Thyroid gland (tissue), 4 donors: ENCODE measurements at regions not wholly inside any gene's neighbourhood (a gene's known extent, or its start where the extent isn't known, plus 50 kb on each side); places are given as distances from the start of the nearest gene placed in this dataset.
"Not testable (repeated sequence)": the region's sequence is repeated elsewhere in the genome, so short reads cannot be mapped to it uniquely, and the experiment has no call there.

Experiments used
- DNase-seq, 2 donors: peaks; one replicate each; pipeline ENCODE4 v3.0.0-alpha.2; 2019
- H3K27ac ChIP-seq, 3 donors: fragments of 200-600 bp; sonication (generic); 1 replicate in 2 of 3; 2 replicates in 1 of 3; pipeline ENCODE4 v1.5.1; 2016 to 2019; ENCODE audit warnings: mild to moderate bottlenecking in 1 of 3, moderate library complexity in 1 of 3
- H3K27me3 ChIP-seq: fragments of 200-600 bp; sonication (generic); one replicate; pipeline ENCODE4 v1.5.1; 2019
- H3K36me3 ChIP-seq, 2 donors: fragments of 200-600 bp; sonication (generic); one replicate each; pipeline ENCODE4 v1.5.1; 2016 to 2019
- H3K4me1 ChIP-seq, 2 donors: fragments of 200-600 bp; sonication (generic); one replicate each; pipeline ENCODE4 v1.5.1; 2017 to 2019
- H3K4me3 ChIP-seq, 3 donors: fragments of 200-600 bp; sonication (generic); replicated peaks in 1 of 3; 1 replicate in 2 of 3; 2 replicates in 1 of 3; pipeline ENCODE4 v1.5.1; 2016; ENCODE audit warnings: mild to moderate bottlenecking in 1 of 3
- H3K9me3 ChIP-seq: fragments of 200-600 bp; sonication (generic); one replicate; pipeline ENCODE4 v1.5.1; 2017
- CTCF ChIP-seq, 6 experiments: fragments of 200-600 bp in 3 of 6; fragments of 450-650 bp in 3 of 6; sonication (generic) in 3 of 6; IDR thresholded peaks; one replicate each; pipeline ENCODE4 v1.5.1; 2016 to 2019; ENCODE audit warnings: antibody characterized with exemption in 6 of 6, mild to moderate bottlenecking in 2 of 6, inconsistent platforms in 1 of 6, moderate library complexity in 1 of 6
- POLR2A ChIP-seq, 2 donors: fragments of 450-650 bp; IDR thresholded peaks; one replicate each; pipeline ENCODE4 v1.6.1; 2017; ENCODE audit warnings: antibody characterized with exemption in 2 of 2, mild to moderate bottlenecking in 2 of 2, moderate library complexity in 1 of 2
- WGBS, 2 donors: methylation state at CpG; one replicate each; pipeline ENCODE4 v1.1.5; 2017; 5-methylcytosine and 5-hydroxymethylcytosine counted together
- intact Hi-C: fragments of 100-400 bp; cut with DNase I; formaldehyde crosslinking; loops from one replicate; pipeline ENCODE4 v1.15.1; 2023

- intact Hi-C loops = no loop called here
- 88 to 100% methylated on average over 1 of the region's 1 CpG for whole genome bisulfite sequencing, 2 donors
- Histone ChIP-seq H3K9me3 (no peaks in the 10 kb centered on the region), H3K27me3 (no peaks in the 10 kb centered on the region), H3K27ac (no peak overlapping the region), H3K4me3 (no peak overlapping the region), H3K36me3 (no peaks in the 10 kb centered on the region), H3K4me1 (no peaks in the 10 kb centered on the region)
- no peak for TF ChIP-seq CTCF (IDR thresholded peaks at IDR 0.05)
- DNase-seq = no peak
These were observed 50.7 kb upstream of the USP7 start for GRCh38 chr16:9014389-9014788.

- no peaks in the 10 kb centered on the region for H3K27me3 ChIP-seq
- H3K4me3 ChIP-seq = no peak overlapping the region
- no peak for DNase-seq
- no peaks in the 10 kb centered on the region for H3K4me1 ChIP-seq
- no peak overlapping the region for H3K27ac ChIP-seq
- TF ChIP-seq CTCF (IDR thresholded peaks at IDR 0.05) (no peak), POLR2A (IDR thresholded peaks at IDR 0.05) (no peak)
- 91 to 93% methylated on average over 10 of the region's 10 CpGs for WGBS, 2 donors
- no peaks in the 10 kb centered on the region for H3K9me3 ChIP-seq
- H3K36me3 ChIP-seq = no peaks in the 10 kb centered on the region
- intact Hi-C loops = no loop called here
These were observed 51.8 kb upstream of the USP7 start for GRCh38 chr16:9015489-9015888.

GRCh38 chr16:9016005-9016404 lies 52.3 kb upstream of the USP7 start:
- H3K4me1 ChIP-seq, H3K27me3 ChIP-seq, H3K27ac ChIP-seq, H3K9me3 ChIP-seq, H3K36me3 ChIP-seq, DNase-seq, H3K4me3 ChIP-seq, intact Hi-C loops: not testable (repeated sequence)
- WGBS, 2 donors = 94 to 100% methylated on average over 1 of the region's 1 CpG

- 78 to 79% methylated on average over 3 of the region's 3 CpGs for WGBS, 2 donors
- Histone ChIP-seq H3K9me3 (no peaks in the 10 kb centered on the region), H3K36me3 (no peaks in the 10 kb centered on the region), H3K27me3 (no peaks in the 10 kb centered on the region), H3K4me3 (no peak overlapping the region), H3K27ac (no peak overlapping the region), H3K4me1 (no peaks in the 10 kb centered on the region)
- intact Hi-C loops = no loop called here
- no peak for TF ChIP-seq POLR2A (IDR thresholded peaks at IDR 0.05)
- no peak for TF ChIP-seq CTCF (IDR thresholded peaks at IDR 0.05)
- DNase-seq = no peak
These were observed 53.1 kb upstream of the USP7 start for GRCh38 chr16:9016824-9017223.

- Histone ChIP-seq H3K4me1 (no peaks in the 10 kb centered on the region), H3K27ac (no peak overlapping the region), H3K9me3 (no peaks in the 10 kb centered on the region), H3K27me3 (no peaks in the 10 kb centered on the region), H3K36me3 (no peaks in the 10 kb centered on the region), H3K4me3 (no peak overlapping the region)
- DNase-seq = no peak
- TF ChIP-seq CTCF (IDR thresholded peaks at IDR 0.05) = no peak
- no peak for TF ChIP-seq POLR2A (IDR thresholded peaks at IDR 0.05)
- WGBS, 2 donors = 83 to 86% methylated on average over 13 of the region's 13 CpGs
- intact Hi-C loops = no loop called here
These were observed 63.5 kb upstream of the USP7 start for GRCh38 chr16:9027070-9027799.

- H3K4me3 ChIP-seq, H3K27me3 ChIP-seq, DNase-seq, H3K36me3 ChIP-seq, intact Hi-C loops, H3K4me1 ChIP-seq, H3K27ac ChIP-seq, H3K9me3 ChIP-seq: not testable (repeated sequence)
- WGBS, 2 donors = 88 to 91% methylated on average over 21 of the region's 21 CpGs
These were observed 63.0 kb upstream of the HAPSTR1 start for GRCh38 chr16:9028491-9028890.
